SK-N-SH treated with all-trans-retinoic acid at 6 μM for 48 hours (cell line): ENCODE measurements at regions not wholly inside any gene's neighbourhood (a gene's known extent, or its start where the extent isn't known, plus 50 kb on each side); places are given as distances from the start of the nearest gene placed in this dataset.

Experiments
- ESRRG ChIP-seq: fragments of 250-450 bp; sonication (Bioruptor Pico); IDR thresholded peaks from 2 replicates; pipeline ENCODE4 v1.6.1; 2021; ENCODE audit warnings: mild to moderate bottlenecking
- SNAI2 ChIP-seq: fragments of 250-450 bp; sonication (Bioruptor Pico); IDR thresholded peaks from 2 replicates; pipeline ENCODE4 v1.5.0; 2020; ENCODE audit warnings: mild to moderate bottlenecking, moderate library complexity
- TF ChIP-seq, protein P1 (sequence below): fragments of 250-450 bp; sonication (Bioruptor Pico); IDR thresholded peaks from 2 replicates; pipeline ENCODE4 v1.5.0; 2020; ENCODE audit warnings: mild to moderate bottlenecking, moderate library complexity
- TF ChIP-seq, protein P2 (sequence below): fragments of 250-450 bp; sonication (Bioruptor Pico); IDR thresholded peaks from 2 replicates; pipeline ENCODE4 v1.8.0; 2020; ENCODE audit warnings: mild to moderate bottlenecking, moderate library complexity, borderline replicate concordance

DNA sequence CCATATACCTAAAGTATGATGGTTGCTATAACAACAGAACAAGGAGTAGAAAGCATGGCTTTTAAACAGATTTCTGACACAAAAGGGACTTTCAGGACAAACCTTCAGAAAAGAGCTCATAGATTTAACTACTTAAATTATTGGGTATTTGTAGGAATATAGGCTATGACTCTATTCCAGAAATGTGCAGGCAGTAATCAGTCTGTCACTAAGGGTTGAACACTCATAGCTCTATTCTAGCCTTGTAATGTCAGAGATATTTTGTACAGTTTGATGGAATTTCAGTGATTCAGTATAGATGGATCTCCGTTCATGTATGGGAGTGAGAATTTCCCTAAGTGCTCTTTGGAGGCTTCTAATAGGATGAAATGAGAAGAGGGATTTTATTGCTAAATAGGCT, 82.8 kb downstream of the EXTL2 start:
- TF ChIP-seq, protein P1, sequence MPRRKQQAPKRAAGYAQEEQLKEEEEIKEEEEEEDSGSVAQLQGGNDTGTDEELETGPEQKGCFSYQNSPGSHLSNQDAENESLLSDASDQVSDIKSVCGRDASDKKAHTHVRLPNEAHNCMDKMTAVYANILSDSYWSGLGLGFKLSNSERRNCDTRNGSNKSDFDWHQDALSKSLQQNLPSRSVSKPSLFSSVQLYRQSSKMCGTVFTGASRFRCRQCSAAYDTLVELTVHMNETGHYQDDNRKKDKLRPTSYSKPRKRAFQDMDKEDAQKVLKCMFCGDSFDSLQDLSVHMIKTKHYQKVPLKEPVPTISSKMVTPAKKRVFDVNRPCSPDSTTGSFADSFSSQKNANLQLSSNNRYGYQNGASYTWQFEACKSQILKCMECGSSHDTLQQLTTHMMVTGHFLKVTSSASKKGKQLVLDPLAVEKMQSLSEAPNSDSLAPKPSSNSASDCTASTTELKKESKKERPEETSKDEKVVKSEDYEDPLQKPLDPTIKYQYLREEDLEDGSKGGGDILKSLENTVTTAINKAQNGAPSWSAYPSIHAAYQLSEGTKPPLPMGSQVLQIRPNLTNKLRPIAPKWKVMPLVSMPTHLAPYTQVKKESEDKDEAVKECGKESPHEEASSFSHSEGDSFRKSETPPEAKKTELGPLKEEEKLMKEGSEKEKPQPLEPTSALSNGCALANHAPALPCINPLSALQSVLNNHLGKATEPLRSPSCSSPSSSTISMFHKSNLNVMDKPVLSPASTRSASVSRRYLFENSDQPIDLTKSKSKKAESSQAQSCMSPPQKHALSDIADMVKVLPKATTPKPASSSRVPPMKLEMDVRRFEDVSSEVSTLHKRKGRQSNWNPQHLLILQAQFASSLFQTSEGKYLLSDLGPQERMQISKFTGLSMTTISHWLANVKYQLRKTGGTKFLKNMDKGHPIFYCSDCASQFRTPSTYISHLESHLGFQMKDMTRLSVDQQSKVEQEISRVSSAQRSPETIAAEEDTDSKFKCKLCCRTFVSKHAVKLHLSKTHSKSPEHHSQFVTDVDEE (CRISPR knock-in tag) = no peak
- TF ChIP-seq, protein P2, sequence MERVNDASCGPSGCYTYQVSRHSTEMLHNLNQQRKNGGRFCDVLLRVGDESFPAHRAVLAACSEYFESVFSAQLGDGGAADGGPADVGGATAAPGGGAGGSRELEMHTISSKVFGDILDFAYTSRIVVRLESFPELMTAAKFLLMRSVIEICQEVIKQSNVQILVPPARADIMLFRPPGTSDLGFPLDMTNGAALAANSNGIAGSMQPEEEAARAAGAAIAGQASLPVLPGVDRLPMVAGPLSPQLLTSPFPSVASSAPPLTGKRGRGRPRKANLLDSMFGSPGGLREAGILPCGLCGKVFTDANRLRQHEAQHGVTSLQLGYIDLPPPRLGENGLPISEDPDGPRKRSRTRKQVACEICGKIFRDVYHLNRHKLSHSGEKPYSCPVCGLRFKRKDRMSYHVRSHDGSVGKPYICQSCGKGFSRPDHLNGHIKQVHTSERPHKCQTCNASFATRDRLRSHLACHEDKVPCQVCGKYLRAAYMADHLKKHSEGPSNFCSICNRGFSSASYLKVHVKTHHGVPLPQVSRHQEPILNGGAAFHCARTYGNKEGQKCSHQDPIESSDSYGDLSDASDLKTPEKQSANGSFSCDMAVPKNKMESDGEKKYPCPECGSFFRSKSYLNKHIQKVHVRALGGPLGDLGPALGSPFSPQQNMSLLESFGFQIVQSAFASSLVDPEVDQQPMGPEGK (CRISPR knock-in tag) = no peak
- no peak for TF ChIP-seq SNAI2 (CRISPR knock-in tag)
- no peak for TF ChIP-seq ESRRG
